HT-29 (cell line): ENCODE measurements at regions not wholly inside any gene's neighbourhood (a gene's known extent, or its start where the extent isn't known, plus 50 kb on each side); places are given as distances from the start of the nearest gene placed in this dataset.
"Not testable (repeated sequence)": the region's sequence is repeated elsewhere in the genome, so short reads cannot be mapped to it uniquely, and the experiment has no call there.

ENCODE experiments used
- DNase-seq: peaks from one replicate; pipeline ENCODE4 v3.0.0-alpha.2; 2015; ENCODE audit warnings: low spot score

- DNase-seq, result no peak
Observed at GRCh38 chr13:78540058-78540457, 63.3 kb downstream of the POU4F1 start.

GRCh38 chr13:78526044-78526443 lies 77.3 kb downstream of the POU4F1 start:
- not testable (repeated sequence) for DNase-seq

GRCh38 chr13:78524936-78525335 lies 78.4 kb downstream of the POU4F1 start:
- no peak for DNase-seq

GRCh38 chr13:78521091-78521490 lies 82.3 kb downstream of the POU4F1 start:
- DNase-seq, result no peak

- DNase-seq, result no peak
Observed at GRCh38 chr13:78520425-78520824, 82.9 kb downstream of the POU4F1 start.

DNA sequence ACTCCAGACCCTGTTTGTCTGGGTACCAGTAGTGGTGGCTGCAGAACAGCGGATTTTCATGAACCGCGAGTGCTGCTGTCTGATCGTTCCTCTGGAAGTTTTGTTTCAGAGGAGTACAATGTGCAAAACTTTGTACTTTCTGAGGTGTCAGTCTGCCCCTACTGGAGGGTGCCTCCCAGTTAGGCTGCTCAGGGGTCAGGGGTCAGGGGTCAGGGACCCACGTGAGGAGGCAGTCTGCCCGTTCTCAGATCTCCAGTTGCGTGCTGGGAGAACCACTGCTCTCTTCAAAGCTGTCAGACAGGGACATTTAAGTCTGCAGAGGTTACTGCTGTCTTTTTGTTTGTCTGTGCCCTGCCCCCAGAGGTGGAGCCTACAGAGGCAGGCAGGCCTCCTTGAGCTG lies 84.9 kb downstream of the POU4F1 start:
- not testable (repeated sequence) for DNase-seq

- DNase-seq, result no peak
Observed at GRCh38 chr13:78499802-78500201, 103.5 kb downstream of the POU4F1 start.

GRCh38 chr13:78497702-78498355 lies 105.5 kb downstream of the POU4F1 start:
- DNase-seq, result no peak

- no peak for DNase-seq
Observed at GRCh38 chr13:78491978-78492377, 111.4 kb downstream of the POU4F1 start.

DNA sequence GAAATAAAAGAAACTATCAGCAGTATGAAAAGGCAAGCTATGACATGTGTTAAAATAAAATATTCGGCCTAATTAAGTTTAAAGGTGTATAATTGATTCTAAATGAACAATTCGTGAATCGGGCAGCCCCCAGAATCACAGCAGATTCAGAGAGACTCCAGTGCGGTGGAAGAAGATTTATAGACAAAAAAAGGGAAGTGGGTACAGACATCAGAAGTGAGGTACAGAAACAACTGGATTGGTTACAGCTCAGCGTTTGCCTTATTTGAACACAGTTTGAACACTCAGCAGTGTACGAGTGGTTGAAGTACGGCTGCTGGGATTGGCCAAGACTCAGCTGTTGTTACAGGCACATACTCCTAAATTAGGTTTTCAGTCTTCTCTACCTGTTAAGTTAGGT lies 113.1 kb downstream of the POU4F1 start:
- DNase-seq, result not testable (repeated sequence)

DNA sequence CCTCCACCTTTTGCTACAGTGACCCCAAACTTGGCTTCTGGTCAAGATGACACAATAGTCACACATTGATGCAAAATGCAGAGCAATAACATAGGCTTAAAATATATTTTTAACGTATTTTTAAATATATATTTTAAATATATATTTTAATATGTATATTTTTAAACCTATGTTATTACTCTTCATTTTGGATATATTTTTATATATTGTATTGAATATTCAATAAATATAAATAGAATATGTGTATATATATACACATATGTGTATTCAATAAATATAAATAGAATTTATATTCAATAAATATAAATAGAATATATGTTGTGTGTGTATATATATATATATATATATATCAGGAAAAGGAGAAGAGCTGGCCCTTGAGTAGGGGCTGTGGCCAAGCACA lies 115.6 kb downstream of the POU4F1 start:
- no peak for DNase-seq

DNA sequence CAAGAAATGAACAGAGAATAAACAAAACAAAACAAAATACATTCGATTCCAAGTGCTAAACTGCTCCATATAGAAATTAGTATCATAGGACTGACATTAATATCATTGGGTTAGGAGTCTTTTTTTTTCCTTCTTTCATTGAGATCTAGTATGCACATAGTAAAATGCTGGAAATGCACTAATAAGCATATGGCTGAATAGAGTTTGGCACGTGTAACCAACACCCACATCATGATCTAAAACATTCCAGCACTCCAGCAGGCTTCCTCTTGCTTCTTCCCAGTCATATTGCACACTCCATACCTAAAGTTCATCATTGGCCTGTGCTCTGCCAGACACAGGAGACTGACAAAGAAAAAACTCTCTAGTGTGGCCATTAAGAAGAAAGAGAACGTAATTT lies 117.5 kb downstream of the POU4F1 start:
- no peak for DNase-seq

DNA sequence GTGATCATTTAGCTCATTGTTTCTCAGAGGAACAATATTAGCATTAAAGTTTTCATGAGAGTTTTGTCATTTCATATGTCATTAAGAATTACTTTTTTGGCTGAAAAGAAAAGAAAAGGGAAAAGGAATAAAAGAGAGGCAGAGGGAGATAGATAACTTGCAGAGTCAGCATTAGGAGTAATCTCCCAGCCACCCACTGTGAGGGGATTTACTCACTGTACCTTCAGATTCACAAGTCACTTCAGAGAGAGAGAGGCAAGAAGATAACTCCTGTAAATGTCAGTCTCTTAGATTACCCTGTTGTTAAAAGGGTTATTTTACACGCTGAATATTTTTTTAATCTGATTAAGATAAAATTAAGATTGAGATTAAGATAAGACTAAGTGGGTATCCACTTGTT lies 125.2 kb downstream of the POU4F1 start:
- no peak for DNase-seq

DNA sequence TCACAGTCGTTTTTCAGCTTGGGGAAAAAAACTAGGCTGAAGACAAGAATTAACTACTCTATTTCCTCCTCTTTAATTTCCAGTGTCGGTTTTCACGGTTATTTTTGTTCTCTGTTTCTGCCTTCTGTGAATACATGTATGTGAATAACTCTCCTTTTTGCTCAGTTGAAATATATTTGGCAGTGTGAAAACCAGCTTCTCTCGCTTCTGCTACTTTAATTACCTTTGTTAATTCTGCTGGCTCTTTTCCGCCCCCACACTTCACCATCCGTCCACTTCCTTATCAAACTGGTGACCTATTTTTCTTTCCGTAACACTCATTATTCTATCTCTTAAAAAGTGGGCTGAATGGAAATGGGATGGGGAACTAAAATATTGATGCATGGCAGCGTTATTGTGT lies 126.4 kb downstream of the POU4F1 start:
- no peak for DNase-seq

GRCh38 chr13:78468621-78469020 lies 134.7 kb downstream of the POU4F1 start:
- DNase-seq, result no peak

DNA sequence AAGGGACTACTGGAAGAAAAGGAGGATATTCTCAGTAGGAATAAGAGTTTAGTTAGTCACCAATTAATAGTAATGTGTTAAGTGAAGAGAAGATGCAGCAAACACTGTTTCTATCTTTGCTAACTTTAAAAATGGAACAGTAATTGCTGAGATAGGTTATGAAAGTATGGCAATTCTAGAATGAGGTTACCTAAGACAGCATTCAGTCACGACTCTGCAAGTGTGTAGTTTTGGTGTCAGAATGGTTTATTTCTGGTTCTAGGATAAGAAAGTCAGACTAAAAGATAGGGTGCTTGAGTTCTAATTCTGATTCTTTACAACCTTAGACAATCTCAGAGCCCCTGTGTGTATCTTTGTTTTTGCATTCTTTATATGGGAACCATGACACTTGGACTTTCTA lies 138.1 kb downstream of the POU4F1 start:
- no peak for DNase-seq

DNA sequence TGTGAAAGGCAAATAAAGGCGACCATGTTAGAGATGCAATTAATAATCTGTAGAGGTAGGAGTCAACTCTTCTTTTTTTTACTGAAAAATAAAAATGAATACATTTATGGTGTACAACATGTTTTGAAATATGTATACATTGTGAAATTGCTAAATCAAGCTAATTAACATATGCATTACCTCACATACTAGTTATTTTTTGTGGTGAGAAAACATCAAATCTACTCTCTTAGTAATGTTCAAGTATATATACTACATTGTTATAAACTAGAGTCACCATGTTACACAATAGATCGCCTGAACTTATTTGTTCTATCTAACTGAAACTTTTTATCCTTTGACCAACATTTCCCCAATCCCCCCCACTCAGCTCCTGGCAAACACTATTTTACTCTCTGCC lies 143.2 kb downstream of the POU4F1 start:
- DNase-seq, result no peak

GRCh38 chr13:78443839-78444238 lies 159.5 kb downstream of the POU4F1 start:
- no peak for DNase-seq

DNA sequence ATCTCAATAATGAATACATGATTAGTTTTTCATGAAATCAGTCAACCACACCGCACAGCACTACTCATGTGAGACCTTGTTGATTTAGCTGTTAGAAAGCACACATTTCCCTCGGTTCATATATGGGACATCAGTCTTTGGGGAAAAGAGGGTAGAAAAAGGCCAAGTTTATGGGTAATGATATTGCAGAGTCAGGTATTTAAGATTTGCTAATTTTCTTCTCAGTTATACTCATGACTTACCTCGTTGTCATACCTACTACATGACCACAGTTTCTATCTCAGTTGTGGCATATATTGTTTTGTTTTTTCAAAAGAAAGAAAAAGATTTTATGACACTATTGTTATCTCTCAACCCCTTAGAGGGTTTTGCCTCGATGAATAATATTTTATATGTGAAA lies 165.6 kb downstream of the POU4F1 start:
- DNase-seq, result no peak

DNA sequence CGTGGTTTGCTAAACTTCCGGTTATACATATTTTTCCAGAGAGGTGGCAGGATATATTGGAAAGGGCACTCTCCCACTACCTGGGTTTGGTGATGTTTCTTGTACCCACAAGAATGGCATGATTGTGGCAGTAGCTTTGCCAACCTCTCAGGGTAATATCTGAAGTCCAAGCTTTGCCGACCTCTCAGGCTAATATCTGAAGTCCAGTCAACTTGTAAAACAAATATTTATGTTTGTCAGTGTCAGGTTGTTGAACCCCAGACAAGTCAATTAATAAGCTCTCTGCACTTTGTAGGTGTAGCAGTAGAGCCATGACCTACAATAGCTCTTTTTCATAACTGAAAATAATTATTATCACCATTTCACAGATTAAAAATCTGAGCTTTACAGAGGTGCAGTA lies 167.0 kb downstream of the POU4F1 start:
- no peak for DNase-seq

- no peak for DNase-seq
Observed at GRCh38 chr13:78431328-78431727, 172.0 kb downstream of the POU4F1 start.

DNA sequence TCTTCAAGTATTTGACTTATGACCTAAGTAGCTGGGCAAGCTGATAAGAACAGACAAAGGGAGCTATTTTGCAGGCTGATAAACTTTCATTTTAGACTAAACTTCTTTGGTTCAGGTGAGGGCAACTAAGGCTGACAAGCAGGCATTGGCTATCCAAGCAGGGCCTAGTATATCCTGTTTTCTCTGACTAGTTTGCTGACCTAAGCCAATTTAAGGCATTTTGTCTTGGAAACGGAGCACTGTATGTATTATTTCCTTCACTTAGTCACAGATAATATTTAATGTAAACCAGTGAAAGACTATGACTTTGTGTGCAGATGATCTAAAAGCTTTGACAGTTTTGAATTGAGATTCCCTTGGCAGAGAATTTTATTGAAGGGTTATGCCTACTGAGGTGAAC lies 172.5 kb downstream of the POU4F1 start:
- DNase-seq, result no peak

- DNase-seq, result no peak
Observed at GRCh38 chr13:78430166-78430791, 173.1 kb downstream of the POU4F1 start.

DNA sequence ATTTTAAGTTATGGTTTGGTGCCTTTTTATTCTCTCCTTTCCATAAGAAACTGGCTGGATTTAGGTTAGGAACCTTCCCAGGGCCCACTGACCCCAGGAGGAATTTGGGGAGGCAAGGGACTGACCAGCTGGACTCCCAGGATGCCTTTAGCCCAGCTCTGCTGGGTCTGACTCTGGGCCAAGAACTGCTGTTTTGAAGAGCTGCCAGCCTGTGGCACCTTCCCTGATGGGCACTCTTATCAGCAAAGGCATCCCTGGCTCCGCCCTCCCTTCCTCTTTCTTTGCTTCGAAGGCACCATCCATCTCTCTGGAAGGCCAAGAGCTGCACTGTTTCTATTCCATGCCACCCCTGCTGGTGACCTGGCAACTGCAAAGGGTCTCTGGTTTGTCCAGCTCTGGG lies 174.7 kb downstream of the POU4F1 start:
- no peak for DNase-seq
